Gastrocnemius medialis (tissue), 4 donors: ENCODE measurements at regions not wholly inside any gene's neighbourhood (a gene's known extent, or its start where the extent isn't known, plus 50 kb on each side); places are given as distances from the start of the nearest gene placed in this dataset.

Source experiments
- CTCF ChIP-seq, 5 experiments: fragments of 450-650 bp in 3 of 5; fragments of 200-600 bp in 2 of 5; sonication (generic) in 2 of 5; IDR thresholded peaks in 4 of 5; conservative IDR thresholded peaks in 1 of 5; 1 replicate in 4 of 5; 2 replicates in 1 of 5; pipeline ENCODE4 v1.5.1; 2016 to 2019; ENCODE audit warnings: antibody characterized with exemption in 5 of 5, mild to moderate bottlenecking in 3 of 5, moderate library complexity in 3 of 5
- POLR2A ChIP-seq, 2 donors: fragments of 450-650 bp; IDR thresholded peaks; one replicate each; pipeline ENCODE4 v1.6.1; 2017; ENCODE audit warnings: antibody characterized with exemption in 2 of 2, mild to moderate bottlenecking in 2 of 2, moderate library complexity in 2 of 2

GRCh38 chr6:98547634-98548033 is 286.7 kb upstream of the POU3F2 start:
- TF ChIP-seq CTCF (IDR thresholded peaks at IDR 0.05 in 4 of 5, conservative IDR thresholded peaks at IDR 0.05 in 1 of 5) (no peak), POLR2A (IDR thresholded peaks at IDR 0.05) (no peak)
